ENCODE measurements at regions not wholly inside any gene's neighbourhood (a gene's known extent, or its start where the extent isn't known, plus 50 kb on each side); places are given as distances from the start of the nearest gene placed in this dataset.
A peak's percentile ranks its signal among the peaks of the same experiment; 100 is the strongest.

- ATAC-seq (ENCODE audit: low read depth), result no peak
- Histone ChIP-seq H3K4me1 (ENCODE audit: insufficient read depth, poor library complexity, severe bottlenecking) (no peaks in the 10 kb centered on the region), H3K27me3 (ENCODE audit: insufficient read depth, poor library complexity, severe bottlenecking) (peaks cover 24% of the 10 kb centered on the region), H3K9me3 (ENCODE audit: severe bottlenecking) (no peaks in the 10 kb centered on the region), H3K36me3 (ENCODE audit: low read depth) (no peaks in the 10 kb centered on the region), H3K4me3 (ENCODE audit: severe bottlenecking) (no peak overlapping the region), H3K27ac (ENCODE audit: poor library complexity, severe bottlenecking) (no peak overlapping the region)
- no peak for DNase-seq (ENCODE audit: low spot score)
- TF ChIP-seq, protein P1, sequence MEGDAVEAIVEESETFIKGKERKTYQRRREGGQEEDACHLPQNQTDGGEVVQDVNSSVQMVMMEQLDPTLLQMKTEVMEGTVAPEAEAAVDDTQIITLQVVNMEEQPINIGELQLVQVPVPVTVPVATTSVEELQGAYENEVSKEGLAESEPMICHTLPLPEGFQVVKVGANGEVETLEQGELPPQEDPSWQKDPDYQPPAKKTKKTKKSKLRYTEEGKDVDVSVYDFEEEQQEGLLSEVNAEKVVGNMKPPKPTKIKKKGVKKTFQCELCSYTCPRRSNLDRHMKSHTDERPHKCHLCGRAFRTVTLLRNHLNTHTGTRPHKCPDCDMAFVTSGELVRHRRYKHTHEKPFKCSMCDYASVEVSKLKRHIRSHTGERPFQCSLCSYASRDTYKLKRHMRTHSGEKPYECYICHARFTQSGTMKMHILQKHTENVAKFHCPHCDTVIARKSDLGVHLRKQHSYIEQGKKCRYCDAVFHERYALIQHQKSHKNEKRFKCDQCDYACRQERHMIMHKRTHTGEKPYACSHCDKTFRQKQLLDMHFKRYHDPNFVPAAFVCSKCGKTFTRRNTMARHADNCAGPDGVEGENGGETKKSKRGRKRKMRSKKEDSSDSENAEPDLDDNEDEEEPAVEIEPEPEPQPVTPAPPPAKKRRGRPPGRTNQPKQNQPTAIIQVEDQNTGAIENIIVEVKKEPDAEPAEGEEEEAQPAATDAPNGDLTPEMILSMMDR (IDR thresholded peaks at IDR 0.05; ENCODE audit: poor library complexity, severe bottlenecking), result no peak
Observed at GRCh38 chr3:127134466-127134865, 58.5 kb upstream of the PRR23E start.

DNA sequence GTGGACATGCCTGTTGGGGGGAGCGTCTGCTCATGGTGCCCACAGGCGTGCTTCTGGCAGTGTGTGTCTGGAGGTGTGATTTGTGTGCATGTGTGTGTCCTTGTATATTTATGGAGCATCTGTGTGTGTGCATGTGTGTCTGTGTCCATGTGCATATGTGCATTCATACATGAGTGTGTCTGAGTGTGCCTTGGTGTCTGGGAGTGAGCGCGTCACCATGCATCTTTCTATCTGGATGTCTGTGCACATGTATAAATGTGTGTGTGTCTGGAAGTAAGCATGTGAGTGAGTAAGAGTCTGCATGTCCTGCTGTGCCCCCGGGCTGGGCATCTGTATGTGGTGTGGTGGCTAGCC, 58.1 kb upstream of the PRR23E start:
- H3K4me1 ChIP-seq (ENCODE audit: insufficient read depth, poor library complexity, severe bottlenecking), result no peaks in the 10 kb centered on the region
- H3K36me3 ChIP-seq (ENCODE audit: low read depth), result no peaks in the 10 kb centered on the region
- H3K9me3 ChIP-seq (ENCODE audit: severe bottlenecking), result no peaks in the 10 kb centered on the region
- no peak for DNase-seq (ENCODE audit: low spot score)
- ATAC-seq (ENCODE audit: low read depth), result peak; percentile 28; the same call in 2 of the 3 replicates
- TF ChIP-seq, protein P1 (IDR thresholded peaks at IDR 0.05; ENCODE audit: poor library complexity, severe bottlenecking), result no peak
- H3K27ac ChIP-seq (ENCODE audit: poor library complexity, severe bottlenecking), result no peak overlapping the region
- no peak overlapping the region for H3K4me3 ChIP-seq (ENCODE audit: severe bottlenecking)
- H3K27me3 ChIP-seq (ENCODE audit: insufficient read depth, poor library complexity, severe bottlenecking), result peaks cover 24% of the 10 kb centered on the region

DNA sequence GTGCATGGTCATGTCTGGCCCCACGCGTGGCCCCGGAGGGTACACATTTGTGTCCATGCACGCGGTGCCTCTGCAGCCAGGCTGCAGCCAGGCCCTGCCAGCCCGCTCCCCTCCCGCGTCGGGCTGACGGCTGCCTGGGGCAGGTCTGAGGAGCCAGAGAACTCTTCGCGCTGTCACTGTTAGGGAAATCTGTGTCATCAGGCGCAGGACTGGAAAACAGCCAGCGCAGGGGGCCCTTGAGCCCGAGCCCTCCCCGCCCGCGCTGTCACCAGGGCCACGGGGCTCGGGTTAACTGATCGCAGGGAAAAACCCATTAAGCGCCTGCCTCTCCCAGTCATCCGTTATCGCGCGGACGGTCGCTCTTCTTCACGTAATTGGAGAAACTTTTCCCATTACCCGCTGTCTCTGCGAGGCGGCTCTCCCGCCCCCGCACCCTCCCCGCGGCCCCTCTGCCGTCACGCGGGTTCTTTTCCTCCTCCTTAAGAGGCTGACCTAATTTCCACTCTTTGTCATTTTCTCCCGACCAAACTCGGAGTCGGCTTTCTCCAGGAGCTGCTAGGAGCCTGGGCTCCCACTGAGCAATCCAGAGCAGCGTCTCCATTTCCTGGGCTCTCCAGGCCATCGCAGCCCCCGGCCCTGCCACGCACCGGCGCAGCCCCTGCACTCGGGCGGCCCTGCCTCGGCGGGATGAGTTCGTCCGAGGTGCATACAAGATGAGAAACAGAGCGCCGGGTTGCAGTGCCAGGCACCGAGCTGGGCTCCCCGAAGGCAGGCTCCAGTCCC, 57.5 kb upstream of the PRR23E start:
- Histone ChIP-seq H3K9me3 (ENCODE audit: severe bottlenecking) (no peaks in the 10 kb centered on the region), H3K27ac (ENCODE audit: poor library complexity, severe bottlenecking) (no peak overlapping the region), H3K36me3 (ENCODE audit: low read depth) (no peaks in the 10 kb centered on the region), H3K4me1 (ENCODE audit: insufficient read depth, poor library complexity, severe bottlenecking) (no peaks in the 10 kb centered on the region), H3K27me3 (ENCODE audit: insufficient read depth, poor library complexity, severe bottlenecking) (peaks cover 24% of the 10 kb centered on the region), H3K4me3 (ENCODE audit: severe bottlenecking) (no peak overlapping the region)
- TF ChIP-seq, protein P1 (IDR thresholded peaks at IDR 0.05; ENCODE audit: poor library complexity, severe bottlenecking), result no peak
- ATAC-seq (ENCODE audit: low read depth) (peak; percentile 37), DNase-seq (ENCODE audit: low spot score) (no peak)

DNA sequence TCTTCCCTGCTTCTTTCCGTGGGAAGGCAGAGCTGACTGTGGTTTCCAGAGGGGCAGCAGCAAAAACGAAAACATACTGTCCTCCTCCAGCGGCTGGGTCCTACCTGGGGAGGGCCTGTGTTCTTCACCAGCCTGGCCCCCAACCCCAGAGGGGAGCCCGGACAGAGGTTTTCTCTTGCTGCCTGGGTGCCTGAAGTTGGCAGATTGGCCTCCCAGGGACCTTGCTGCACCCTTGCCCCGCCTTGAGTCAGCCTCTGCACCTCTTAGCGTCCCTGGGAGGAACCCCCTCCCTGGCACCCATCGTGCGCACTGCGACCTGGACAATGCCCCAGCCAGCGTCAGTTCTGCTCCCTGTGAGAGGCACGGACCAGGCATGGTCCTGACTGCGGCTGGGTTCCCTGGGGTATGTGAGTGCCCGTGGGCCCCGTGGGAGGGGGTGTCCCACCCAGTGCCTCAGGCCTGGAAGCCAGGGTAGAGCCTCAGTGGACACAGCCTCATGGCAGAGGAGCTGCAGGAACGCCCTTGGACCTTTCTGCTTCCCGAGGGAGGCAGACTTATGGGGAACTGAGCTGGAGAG, 56.8 kb upstream of the PRR23E start:
- H3K27me3 ChIP-seq (ENCODE audit: insufficient read depth, poor library complexity, severe bottlenecking), result peaks cover 24% of the 10 kb centered on the region
- no peak for ATAC-seq (ENCODE audit: low read depth)
- no peaks in the 10 kb centered on the region for H3K9me3 ChIP-seq (ENCODE audit: severe bottlenecking)
- no peak overlapping the region for H3K27ac ChIP-seq (ENCODE audit: poor library complexity, severe bottlenecking)
- H3K36me3 ChIP-seq (ENCODE audit: low read depth), result no peaks in the 10 kb centered on the region
- no peaks in the 10 kb centered on the region for H3K4me1 ChIP-seq (ENCODE audit: insufficient read depth, poor library complexity, severe bottlenecking)
- DNase-seq (ENCODE audit: low spot score), result no peak
- TF ChIP-seq, protein P1 (IDR thresholded peaks at IDR 0.05; ENCODE audit: poor library complexity, severe bottlenecking), result no peak
- no peak overlapping the region for H3K4me3 ChIP-seq (ENCODE audit: severe bottlenecking)

GRCh38 chr3:127136706-127137105, 56.2 kb upstream of the PRR23E start:
- no peak for ATAC-seq (ENCODE audit: low read depth)
- Histone ChIP-seq H3K27me3 (ENCODE audit: insufficient read depth, poor library complexity, severe bottlenecking) (peaks cover 24% of the 10 kb centered on the region), H3K4me3 (ENCODE audit: severe bottlenecking) (no peak overlapping the region), H3K4me1 (ENCODE audit: insufficient read depth, poor library complexity, severe bottlenecking) (no peaks in the 10 kb centered on the region), H3K9me3 (ENCODE audit: severe bottlenecking) (no peaks in the 10 kb centered on the region), H3K36me3 (ENCODE audit: low read depth) (no peaks in the 10 kb centered on the region), H3K27ac (ENCODE audit: poor library complexity, severe bottlenecking) (no peak overlapping the region)
- TF ChIP-seq, protein P1 (IDR thresholded peaks at IDR 0.05; ENCODE audit: poor library complexity, severe bottlenecking), result no peak
- no peak for DNase-seq (ENCODE audit: low spot score)
